NT2/D1 (cell line): ENCODE measurements at regions not wholly inside any gene's neighbourhood (a gene's known extent, or its start where the extent isn't known, plus 50 kb on each side); places are given as distances from the start of the nearest gene placed in this dataset.

Source experiments
- YY1 ChIP-seq: IDR thresholded peaks from 2 replicates; pipeline ENCODE4 v1.6.1; 2011; ENCODE audit not compliant: insufficient read length, insufficient read depth
- ZNF274 ChIP-seq: IDR thresholded peaks from 2 replicates; pipeline ENCODE4 v1.6.1; 2011; ENCODE audit warnings: mild to moderate bottlenecking, low read depth, low read length

DNA sequence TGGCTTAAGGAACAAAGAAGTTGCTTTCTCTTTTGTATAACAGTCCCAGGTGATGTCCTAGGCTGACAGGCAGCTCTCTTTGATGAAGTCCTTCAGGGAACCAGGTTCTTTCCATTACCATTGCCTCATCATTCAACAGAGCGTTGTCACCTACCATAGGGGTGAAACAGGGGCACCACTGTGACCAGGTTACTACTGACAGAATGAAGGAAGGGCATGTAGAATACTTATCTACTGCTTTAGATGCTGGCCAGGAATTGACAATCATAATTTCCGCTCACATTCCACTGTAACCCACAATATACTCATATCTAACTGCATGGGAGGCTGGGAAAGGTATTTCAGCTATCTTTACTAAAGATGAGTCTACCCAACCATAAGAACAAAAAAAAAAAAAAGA is 148.0 kb upstream of the FNDC3A start:
- no peak for TF ChIP-seq ZNF274
- TF ChIP-seq YY1, result no peak
